Activated T-helper 17 cell treated with anti-CD3 and anti-CD28 coated beads, Interleukin-2, amount 50 U/mL, for 72 hours (primary cell): ENCODE measurements at regions not wholly inside any gene's neighbourhood (a gene's known extent, or its start where the extent isn't known, plus 50 kb on each side); places are given as distances from the start of the nearest gene placed in this dataset.
A peak's percentile ranks its signal among the peaks of the same experiment; 100 is the strongest.
"Not testable (repeated sequence)": the region's sequence is repeated elsewhere in the genome, so short reads cannot be mapped to it uniquely, and the experiment has no call there.

ENCODE experiments used
- ATAC-seq: fragments of 150-1000 bp; cut with Tn5 transposase; replicated peaks from 2 replicates; pipeline ENCODE4 v1.10.0; 2021; ENCODE audit warnings: mild to moderate bottlenecking, moderate library complexity
- H3K27ac Mint-ChIP-seq: one replicate; pipeline ENCODE4 v1.8.0; 2022; ENCODE audit warnings: mixed read lengths
- H3K27me3 Mint-ChIP-seq: one replicate; pipeline ENCODE4 v1.8.0; 2022; ENCODE audit warnings: mixed read lengths
- H3K36me3 Mint-ChIP-seq: one replicate; pipeline ENCODE4 v1.8.0; 2022; ENCODE audit warnings: low read depth, mild to moderate bottlenecking, mixed read lengths
- H3K4me1 Mint-ChIP-seq: one replicate; pipeline ENCODE4 v1.8.0; 2022; ENCODE audit warnings: mixed read lengths
- H3K4me3 Mint-ChIP-seq: one replicate; pipeline ENCODE4 v1.8.0; 2022; ENCODE audit warnings: mild to moderate bottlenecking, mixed read lengths
- H3K9me3 Mint-ChIP-seq: one replicate; pipeline ENCODE4 v1.8.0; 2022; ENCODE audit warnings: mixed read lengths

- ATAC-seq, H3K4me1 Mint-ChIP-seq, H3K36me3 Mint-ChIP-seq, H3K9me3 Mint-ChIP-seq, H3K4me3 Mint-ChIP-seq, H3K27me3 Mint-ChIP-seq, H3K27ac Mint-ChIP-seq: not testable (repeated sequence)
Measured at GRCh38 chrX:79026742-79027141, 81.6 kb downstream of the P2RY10 start.

- H3K4me3 Mint-ChIP-seq = no peak overlapping the region
- H3K4me1 Mint-ChIP-seq = no peaks in the 10 kb centered on the region
- H3K27me3 Mint-ChIP-seq = no peaks in the 10 kb centered on the region
- no peak for ATAC-seq
- no peaks in the 10 kb centered on the region for H3K36me3 Mint-ChIP-seq
- no peaks in the 10 kb centered on the region for H3K9me3 Mint-ChIP-seq
- no peak overlapping the region for H3K27ac Mint-ChIP-seq
Measured at GRCh38 chrX:79035421-79035820, 90.2 kb downstream of the P2RY10 start.

- Mint-ChIP-seq H3K4me1 (no peaks in the 10 kb centered on the region), H3K27me3 (no peaks in the 10 kb centered on the region), H3K36me3 (no peaks in the 10 kb centered on the region), H3K27ac (no peak overlapping the region), H3K4me3 (peak overlapping the region; percentile 25), H3K9me3 (no peaks in the 10 kb centered on the region)
- peak; percentile 26 for ATAC-seq
Measured at GRCh38 chrX:79036157-79036880, 91.1 kb downstream of the P2RY10 start.

- peaks cover 3% of the 10 kb centered on the region for H3K9me3 Mint-ChIP-seq
- no peak for ATAC-seq
- H3K4me1 Mint-ChIP-seq = no peaks in the 10 kb centered on the region
- H3K36me3 Mint-ChIP-seq = no peaks in the 10 kb centered on the region
- no peak overlapping the region for H3K4me3 Mint-ChIP-seq
- H3K27ac Mint-ChIP-seq = no peak overlapping the region
- no peaks in the 10 kb centered on the region for H3K27me3 Mint-ChIP-seq
Measured at GRCh38 chrX:79065696-79066095, 78.8 kb upstream of the GPR174 start.

- Mint-ChIP-seq H3K4me1 (no peaks in the 10 kb centered on the region), H3K4me3 (peak overlapping the region; percentile 18), H3K36me3 (no peaks in the 10 kb centered on the region), H3K9me3 (no peaks in the 10 kb centered on the region), H3K27ac (no peak overlapping the region), H3K27me3 (no peaks in the 10 kb centered on the region)
- ATAC-seq = no peak
Measured at GRCh38 chrX:79078114-79078513, 66.4 kb upstream of the GPR174 start.

GRCh38 chrX:79079477-79079876, 65.0 kb upstream of the GPR174 start:
- Mint-ChIP-seq H3K36me3 (no peaks in the 10 kb centered on the region), H3K27me3 (no peaks in the 10 kb centered on the region), H3K4me3 (no peak overlapping the region), H3K4me1 (no peaks in the 10 kb centered on the region), H3K9me3 (no peaks in the 10 kb centered on the region), H3K27ac (no peak overlapping the region)
- ATAC-seq = no peak

GRCh38 chrX:79080141-79080540, 64.3 kb upstream of the GPR174 start:
- H3K4me1 Mint-ChIP-seq = peaks cover 6% of the 10 kb centered on the region
- H3K4me3 Mint-ChIP-seq = no peak overlapping the region
- H3K27me3 Mint-ChIP-seq = no peaks in the 10 kb centered on the region
- ATAC-seq = no peak
- no peaks in the 10 kb centered on the region for H3K9me3 Mint-ChIP-seq
- no peak overlapping the region for H3K27ac Mint-ChIP-seq
- H3K36me3 Mint-ChIP-seq = no peaks in the 10 kb centered on the region

GRCh38 chrX:79081895-79082512, 62.5 kb upstream of the GPR174 start:
- peak overlapping the region; percentile 64 for H3K4me3 Mint-ChIP-seq
- H3K27me3 Mint-ChIP-seq = no peaks in the 10 kb centered on the region
- peak; percentile 52 for ATAC-seq
- peak overlapping the region; percentile 1 for H3K27ac Mint-ChIP-seq
- H3K9me3 Mint-ChIP-seq = no peaks in the 10 kb centered on the region
- H3K36me3 Mint-ChIP-seq = no peaks in the 10 kb centered on the region
- H3K4me1 Mint-ChIP-seq = peaks cover 6% of the 10 kb centered on the region

- H3K4me1 Mint-ChIP-seq = peaks cover 6% of the 10 kb centered on the region
- peak; percentile 25 for ATAC-seq
- H3K4me3 Mint-ChIP-seq = peak overlapping the region; percentile 69
- no peaks in the 10 kb centered on the region for H3K36me3 Mint-ChIP-seq
- no peaks in the 10 kb centered on the region for H3K27me3 Mint-ChIP-seq
- H3K9me3 Mint-ChIP-seq = no peaks in the 10 kb centered on the region
- peak overlapping the region; percentile 48 for H3K27ac Mint-ChIP-seq
Measured at GRCh38 chrX:79082899-79083298, 61.6 kb upstream of the GPR174 start.

- peak; percentile 71 for ATAC-seq
- no peaks in the 10 kb centered on the region for H3K36me3 Mint-ChIP-seq
- peaks cover 6% of the 10 kb centered on the region for H3K4me1 Mint-ChIP-seq
- no peaks in the 10 kb centered on the region for H3K27me3 Mint-ChIP-seq
- H3K27ac Mint-ChIP-seq = peak overlapping the region; percentile 71
- no peaks in the 10 kb centered on the region for H3K9me3 Mint-ChIP-seq
- peak overlapping the region; percentile 43 for H3K4me3 Mint-ChIP-seq
Measured at GRCh38 chrX:79084923-79085322, 59.6 kb upstream of the GPR174 start.

- Mint-ChIP-seq H3K27ac (peak overlapping the region; percentile 81), H3K4me3 (peak overlapping the region; percentile 65), H3K36me3 (no peaks in the 10 kb centered on the region), H3K4me1 (peaks cover 17% of the 10 kb centered on the region), H3K9me3 (peaks cover 4% of the 10 kb centered on the region), H3K27me3 (no peaks in the 10 kb centered on the region)
- no peak for ATAC-seq
Measured at GRCh38 chrX:79089896-79090584, 54.4 kb upstream of the GPR174 start.

- Mint-ChIP-seq H3K4me3 (peak overlapping the region; percentile 88), H3K9me3 (peaks cover 4% of the 10 kb centered on the region), H3K4me1 (peaks cover 32% of the 10 kb centered on the region), H3K36me3 (no peaks in the 10 kb centered on the region), H3K27me3 (no peaks in the 10 kb centered on the region), H3K27ac (peak overlapping the region; percentile 42)
- ATAC-seq = no peak
Measured at GRCh38 chrX:79094075-79094832, 50.2 kb upstream of the GPR174 start.
